ENCODE measurements at regions not wholly inside any gene's neighbourhood (a gene's known extent, or its start where the extent isn't known, plus 50 kb on each side); places are given as distances from the start of the nearest gene placed in this dataset.
"Not testable (repeated sequence)": the region's sequence is repeated elsewhere in the genome, so short reads cannot be mapped to it uniquely, and the experiment has no call there.

GRCh38 chr7:17580141-17580540, 281.7 kb downstream of the AHR start:
- Histone ChIP-seq H3K4me3 (ENCODE audit: low read depth, low read length) (no peak overlapping the region), H3K36me3 (ENCODE audit: control insufficient read depth, insufficient read depth, low read length) (no peaks in the 10 kb centered on the region), H3K27me3 (ENCODE audit: control insufficient read depth, insufficient read depth, low read length) (no peaks in the 10 kb centered on the region)
- TF ChIP-seq CTCF (IDR thresholded peaks at IDR 0.05; ENCODE audit: insufficient read depth, low read depth, low read length), result no peak
- POLR2A ChIA-PET, result no interaction called here
- CTCF ChIA-PET, result no interaction called here
- peak; percentile 63 for DNase-seq (ENCODE audit: low read depth)

GRCh38 chr7:17580856-17581255, 282.4 kb downstream of the AHR start:
- Histone ChIP-seq H3K4me3 (ENCODE audit: low read depth, low read length) (no peak overlapping the region), H3K27me3 (ENCODE audit: control insufficient read depth, insufficient read depth, low read length) (no peaks in the 10 kb centered on the region), H3K36me3 (ENCODE audit: control insufficient read depth, insufficient read depth, low read length) (no peaks in the 10 kb centered on the region)
- DNase-seq (ENCODE audit: low read depth), result no peak
- ChIA-PET POLR2A (no interaction called here), CTCF (no interaction called here)
- no peak for TF ChIP-seq CTCF (IDR thresholded peaks at IDR 0.05; ENCODE audit: insufficient read depth, low read depth, low read length)

GRCh38 chr7:17581301-17581700, 282.8 kb downstream of the AHR start:
- DNase-seq (ENCODE audit: low read depth), result no peak
- CTCF ChIA-PET, result no interaction called here
- POLR2A ChIA-PET, result no interaction called here
- TF ChIP-seq CTCF (IDR thresholded peaks at IDR 0.05; ENCODE audit: insufficient read depth, low read depth, low read length), result no peak
- Histone ChIP-seq H3K4me3 (ENCODE audit: low read depth, low read length) (no peak overlapping the region), H3K36me3 (ENCODE audit: control insufficient read depth, insufficient read depth, low read length) (no peaks in the 10 kb centered on the region), H3K27me3 (ENCODE audit: control insufficient read depth, insufficient read depth, low read length) (no peaks in the 10 kb centered on the region)

- H3K27me3 ChIP-seq (ENCODE audit: control insufficient read depth, insufficient read depth, low read length); H3K36me3 ChIP-seq (ENCODE audit: control insufficient read depth, insufficient read depth, low read length); CTCF ChIA-PET; POLR2A ChIA-PET; H3K4me3 ChIP-seq (ENCODE audit: low read depth, low read length); DNase-seq (ENCODE audit: low read depth): not testable (repeated sequence)
Measured at GRCh38 chr7:17582696-17583095, 284.2 kb downstream of the AHR start.

- no peak overlapping the region for H3K4me3 ChIP-seq (ENCODE audit: low read depth, low read length)
- no peaks in the 10 kb centered on the region for H3K36me3 ChIP-seq (ENCODE audit: control insufficient read depth, insufficient read depth, low read length)
- no peak for TF ChIP-seq CTCF (IDR thresholded peaks at IDR 0.05; ENCODE audit: insufficient read depth, low read depth, low read length)
- ChIA-PET POLR2A (no interaction called here), CTCF (interaction anchor here (1.0 to 1.3 kb wide), 2 partner anchors 10 to 52 kb away, joined by 3 to 4 read pairs; no protein-coding TSS in a partner anchor)
- no peak for DNase-seq (ENCODE audit: low read depth)
- no peaks in the 10 kb centered on the region for H3K27me3 ChIP-seq (ENCODE audit: control insufficient read depth, insufficient read depth, low read length)
Measured at GRCh38 chr7:17583786-17584185, 285.3 kb downstream of the AHR start.

GRCh38 chr7:17584822-17585221, 286.4 kb downstream of the AHR start:
- H3K36me3 ChIP-seq (ENCODE audit: control insufficient read depth, insufficient read depth, low read length), result no peaks in the 10 kb centered on the region
- ChIA-PET POLR2A (no interaction called here), CTCF (interaction anchor here (0.7 kb wide), 1 partner anchor 63 kb away, joined by 3 read pairs; no protein-coding TSS in a partner anchor)
- H3K4me3 ChIP-seq (ENCODE audit: low read depth, low read length), result no peak overlapping the region
- no peaks in the 10 kb centered on the region for H3K27me3 ChIP-seq (ENCODE audit: control insufficient read depth, insufficient read depth, low read length)
- no peak for DNase-seq (ENCODE audit: low read depth)
- TF ChIP-seq CTCF (IDR thresholded peaks at IDR 0.05; ENCODE audit: insufficient read depth, low read depth, low read length), result no peak

Data from BJ (cell line).